ENCODE measurements at regions not wholly inside any gene's neighbourhood (a gene's known extent, or its start where the extent isn't known, plus 50 kb on each side); places are given as distances from the start of the nearest gene placed in this dataset.

DNA sequence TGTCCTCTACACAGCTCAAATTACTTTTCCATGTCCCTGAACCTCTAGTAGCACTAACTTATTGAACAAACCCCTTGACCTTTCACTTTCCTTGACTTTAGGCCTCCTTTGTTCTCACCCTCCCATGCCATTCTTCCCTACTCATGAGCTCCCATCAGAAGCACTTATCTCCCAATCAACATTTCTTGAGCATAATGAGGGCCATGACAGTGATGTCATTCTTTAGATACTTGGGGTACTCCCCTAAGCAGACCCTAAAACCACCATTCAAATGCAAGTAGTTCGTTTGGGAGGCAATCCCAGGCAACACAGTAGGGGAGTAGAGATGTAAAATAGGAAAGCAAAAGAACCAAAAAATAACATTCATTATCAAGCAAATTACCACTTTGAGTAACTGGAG is 115.9 kb upstream of the ARHGAP28 start:
- H3K18ac ChIP-seq (ENCODE audit: extremely low read depth, low read length) = no peak overlapping the region
- DNase-seq (ENCODE audit: low read depth in 1 of 2, low spot score in 2 of 2) (peak in 1 of 2 experiments; percentile 51), FAIRE-seq (no peak)
- H3K14ac ChIP-seq (ENCODE audit: insufficient read length) = no peak overlapping the region
- POLR2A ChIA-PET (ENCODE audit: partially characterized antibody) = no interaction called here
- H3K4me1 ChIP-seq (replicated peaks in 1 of 4; ENCODE audit: control insufficient read depth in 3 of 4, insufficient read depth in 4 of 4, low read length in 3 of 4) = peaks cover 0 to 3% (median 1%) of the 10 kb centered on the region in 4 experiments; a peak in 1 of 7 replicates
- no peak overlapping the region for H2BK15ac ChIP-seq (ENCODE audit: low read length)
- 0 out of 8 replicates have a peak, but pooled peaks cover 0 to 7% (median 0%) of the 10 kb centered on the region in 4 experiments for H3K36me3 ChIP-seq (ENCODE audit: control insufficient read depth in 2 of 4, insufficient read depth in 4 of 4, low read length in 3 of 4)
- H3K56ac ChIP-seq (replicated peaks; ENCODE audit: insufficient read length, low read depth, low read length) = no peak overlapping the region
- H3K9ac ChIP-seq (replicated peaks in 1 of 4; ENCODE audit: extremely low read depth in 1 of 4, low read depth in 3 of 4, low read length in 3 of 4) = no peak overlapping the region
- H4K5ac ChIP-seq (ENCODE audit: insufficient read length, low read depth, low read length) = no peak overlapping the region
- H3K27ac ChIP-seq (ENCODE audit: low read depth, low read length) = no peak overlapping the region
- no peak overlapping the region for H4K91ac ChIP-seq (replicated peaks; ENCODE audit: insufficient read length, low read length)
- no peaks in the 10 kb centered on the region for H3K79me1 ChIP-seq (ENCODE audit: low read depth, low read length)
- H3K4ac ChIP-seq (replicated peaks; ENCODE audit: insufficient read length, low read depth, low read length) = no peak overlapping the region
- CTCF ChIA-PET (ENCODE audit: partially characterized antibody) = interaction anchor here (1.1 to 1.8 kb wide), 3 partner anchors 10 to 99 kb away, joined by 4 to 10 read pairs (median 5); no protein-coding TSS in a partner anchor
- H2BK20ac ChIP-seq (ENCODE audit: low read length) = no peak overlapping the region
- no peak overlapping the region for H3K23ac ChIP-seq (ENCODE audit: insufficient read length)
- H3K27me3 ChIP-seq (replicated peaks in 1 of 4; ENCODE audit: control insufficient read depth in 3 of 4, extremely low read depth in 1 of 4, insufficient read depth in 3 of 4, low read length in 3 of 4) = peaks cover 0 to 2% (median 0%) of the 10 kb centered on the region in 4 experiments; a peak in 1 of 7 replicates
- WGBS, 2 experiments (ENCODE audit: extremely low coverage in 1 of 2, insufficient coverage in 1 of 2, insufficient read length in 1 of 2, insufficient replicate concordance in 2 of 2, low coverage in 1 of 2, low lambda C conversion rate in 2 of 2, missing lambda C conversion rate in 1 of 2) = 23% methylated on average over 1 of the region's 1 CpG; no CpG with 5 or more reads in 1 of the 2 experiments
- H2BK12ac ChIP-seq (ENCODE audit: low read depth, low read length) = no peak overlapping the region
- H2BK5ac ChIP-seq (ENCODE audit: low read depth, low read length) = no peak overlapping the region; the same call in 1 of the 2 replicates
- H3K9me3 ChIP-seq (ENCODE audit: insufficient read depth in 2 of 2, low read depth in 1 of 2, low read length in 1 of 2) = peaks cover 4 to 6% of the 10 kb centered on the region in 2 experiments; a peak in 3 of 4 replicates
- no peak overlapping the region for H2BK120ac ChIP-seq (replicated peaks; ENCODE audit: low read depth, low read length)
- H3K4me2 ChIP-seq (ENCODE audit: insufficient read depth in 1 of 2, low read depth in 2 of 2, low read length in 2 of 2) = no peak overlapping the region
- H3K23me2 ChIP-seq (ENCODE audit: low read depth, low read length) = no peaks in the 10 kb centered on the region; the same call in 1 of the 2 replicates
- no peak overlapping the region for H2AFZ ChIP-seq (ENCODE audit: low read length)
- no peak overlapping the region for H4K8ac ChIP-seq (ENCODE audit: extremely low read depth, insufficient read depth, low read length)
- H2AK5ac ChIP-seq (ENCODE audit: low read depth, low read length) = no peak overlapping the region
- no peaks in the 10 kb centered on the region for H3K79me2 ChIP-seq (ENCODE audit: control insufficient read depth in 1 of 2, insufficient read depth in 2 of 2, low read length in 2 of 2)
- no peaks in the 10 kb centered on the region for H4K20me1 ChIP-seq (replicated peaks in 1 of 2; ENCODE audit: control insufficient read depth in 1 of 2, insufficient read depth in 2 of 2, low read length in 2 of 2)
- H3K4me3 ChIP-seq (ENCODE audit: extremely low read depth in 1 of 4, insufficient read depth in 2 of 4, low read depth in 3 of 4, low read length in 4 of 4) = no peak overlapping the region
- TF ChIP-seq JUND (IDR thresholded peaks at IDR 0.05; ENCODE audit: low read length) (peak; percentile 78), POLR2A (IDR thresholded peaks at IDR 0.05; ENCODE audit: control extremely low read depth in 1 of 2, low read depth in 2 of 2, low read length in 2 of 2) (no peak), RBBP5 (IDR thresholded peaks at IDR 0.05; ENCODE audit: borderline replicate concordance, low read depth, low read length) (no peak), NANOG (IDR thresholded peaks at IDR 0.05; ENCODE audit: insufficient read depth, low read depth, low read length, poor library complexity, severe bottlenecking) (peak; percentile 76), YY1 (IDR thresholded peaks at IDR 0.05; ENCODE audit: low read depth, low read length) (no peak), ZNF274 (IDR thresholded peaks at IDR 0.05; ENCODE audit: borderline replicate concordance, extremely low read depth, low read length) (no peak), SP1 (IDR thresholded peaks at IDR 0.05; ENCODE audit: low read depth, low read length) (no peak), EZH2 (IDR thresholded peaks at IDR 0.05; ENCODE audit: low read depth, low read length, severe bottlenecking) (no peak)
- TF ChIP-seq, protein P1, sequence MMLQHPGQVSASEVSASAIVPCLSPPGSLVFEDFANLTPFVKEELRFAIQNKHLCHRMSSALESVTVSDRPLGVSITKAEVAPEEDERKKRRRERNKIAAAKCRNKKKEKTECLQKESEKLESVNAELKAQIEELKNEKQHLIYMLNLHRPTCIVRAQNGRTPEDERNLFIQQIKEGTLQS (IDR thresholded peaks at IDR 0.05; ENCODE audit: insufficient read depth, low read depth, low read length) = no peak
